ENCODE measurements at regions not wholly inside any gene's neighbourhood (a gene's known extent, or its start where the extent isn't known, plus 50 kb on each side); places are given as distances from the start of the nearest gene placed in this dataset.

- TF ChIP-seq RAD21 (IDR thresholded peaks at IDR 0.05; ENCODE audit: low read depth), result no peak
- no peak for TF ChIP-seq TAF1 (IDR thresholded peaks at IDR 0.05; ENCODE audit: low read depth)
- TF ChIP-seq TEAD4 (IDR thresholded peaks at IDR 0.05), result no peak
- no peak for TF ChIP-seq NFIC (IDR thresholded peaks at IDR 0.05)
Observed at GRCh38 chr1:4113897-4114296, 213.8 kb upstream of the C1orf174 start.

- TF ChIP-seq, protein P1, sequence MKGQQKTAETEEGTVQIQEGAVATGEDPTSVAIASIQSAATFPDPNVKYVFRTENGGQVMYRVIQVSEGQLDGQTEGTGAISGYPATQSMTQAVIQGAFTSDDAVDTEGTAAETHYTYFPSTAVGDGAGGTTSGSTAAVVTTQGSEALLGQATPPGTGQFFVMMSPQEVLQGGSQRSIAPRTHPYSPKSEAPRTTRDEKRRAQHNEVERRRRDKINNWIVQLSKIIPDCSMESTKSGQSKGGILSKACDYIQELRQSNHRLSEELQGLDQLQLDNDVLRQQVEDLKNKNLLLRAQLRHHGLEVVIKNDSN (IDR thresholded peaks at IDR 0.05), result no peak
- TF ChIP-seq CREB1 (IDR thresholded peaks at IDR 0.05; ENCODE audit: low read depth), result no peak
- TF ChIP-seq EP300 (IDR thresholded peaks at IDR 0.05; ENCODE audit: borderline replicate concordance), result no peak
- TF ChIP-seq, protein P2, sequence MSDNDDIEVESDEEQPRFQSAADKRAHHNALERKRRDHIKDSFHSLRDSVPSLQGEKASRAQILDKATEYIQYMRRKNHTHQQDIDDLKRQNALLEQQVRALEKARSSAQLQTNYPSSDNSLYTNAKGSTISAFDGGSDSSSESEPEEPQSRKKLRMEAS (IDR thresholded peaks at IDR 0.05), result no peak
- TF ChIP-seq EGR1 (IDR thresholded peaks at IDR 0.05), result no peak
- no peak for TF ChIP-seq YY1 (IDR thresholded peaks at IDR 0.05; ENCODE audit: low read depth)
- no peak for TF ChIP-seq ZBTB7A (IDR thresholded peaks at IDR 0.05; ENCODE audit: low read depth)
- TF ChIP-seq RAD21 (IDR thresholded peaks at IDR 0.05; ENCODE audit: low read depth), result no peak
- no peak for TF ChIP-seq TAF1 (IDR thresholded peaks at IDR 0.05; ENCODE audit: low read depth)
- no peak for TF ChIP-seq TCF12 (IDR thresholded peaks at IDR 0.05; ENCODE audit: low read depth)
- no peak for TF ChIP-seq CEBPB (IDR thresholded peaks at IDR 0.05)
- no peak for TF ChIP-seq FOXM1 (IDR thresholded peaks at IDR 0.05; ENCODE audit: borderline replicate concordance, low read depth)
- no peak for TF ChIP-seq NFIC (IDR thresholded peaks at IDR 0.05)
- TF ChIP-seq TEAD4 (IDR thresholded peaks at IDR 0.05), result no peak
Observed at GRCh38 chr1:4115191-4115900, 215.3 kb upstream of the C1orf174 start.

DNA sequence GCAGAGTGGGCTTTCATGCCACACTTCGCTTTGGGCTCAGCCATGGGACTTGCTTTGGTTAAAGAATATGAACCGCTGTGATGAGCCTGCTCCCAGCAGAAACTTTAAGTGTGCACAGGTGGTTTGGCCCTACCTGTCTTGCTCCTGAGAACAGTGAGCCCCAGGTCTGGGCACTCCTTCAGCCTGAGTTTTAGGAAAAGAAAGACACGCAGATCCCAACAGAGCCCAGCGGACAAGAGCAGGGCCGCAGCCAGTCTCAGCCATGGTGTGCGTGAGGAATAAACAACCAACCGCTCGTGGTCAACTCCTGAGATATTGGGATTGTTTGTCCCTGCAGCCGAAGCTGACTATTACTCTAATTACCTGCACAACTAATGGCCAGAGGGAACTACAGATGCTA lies 217.1 kb upstream of the C1orf174 start:
- TF ChIP-seq, protein P3, sequence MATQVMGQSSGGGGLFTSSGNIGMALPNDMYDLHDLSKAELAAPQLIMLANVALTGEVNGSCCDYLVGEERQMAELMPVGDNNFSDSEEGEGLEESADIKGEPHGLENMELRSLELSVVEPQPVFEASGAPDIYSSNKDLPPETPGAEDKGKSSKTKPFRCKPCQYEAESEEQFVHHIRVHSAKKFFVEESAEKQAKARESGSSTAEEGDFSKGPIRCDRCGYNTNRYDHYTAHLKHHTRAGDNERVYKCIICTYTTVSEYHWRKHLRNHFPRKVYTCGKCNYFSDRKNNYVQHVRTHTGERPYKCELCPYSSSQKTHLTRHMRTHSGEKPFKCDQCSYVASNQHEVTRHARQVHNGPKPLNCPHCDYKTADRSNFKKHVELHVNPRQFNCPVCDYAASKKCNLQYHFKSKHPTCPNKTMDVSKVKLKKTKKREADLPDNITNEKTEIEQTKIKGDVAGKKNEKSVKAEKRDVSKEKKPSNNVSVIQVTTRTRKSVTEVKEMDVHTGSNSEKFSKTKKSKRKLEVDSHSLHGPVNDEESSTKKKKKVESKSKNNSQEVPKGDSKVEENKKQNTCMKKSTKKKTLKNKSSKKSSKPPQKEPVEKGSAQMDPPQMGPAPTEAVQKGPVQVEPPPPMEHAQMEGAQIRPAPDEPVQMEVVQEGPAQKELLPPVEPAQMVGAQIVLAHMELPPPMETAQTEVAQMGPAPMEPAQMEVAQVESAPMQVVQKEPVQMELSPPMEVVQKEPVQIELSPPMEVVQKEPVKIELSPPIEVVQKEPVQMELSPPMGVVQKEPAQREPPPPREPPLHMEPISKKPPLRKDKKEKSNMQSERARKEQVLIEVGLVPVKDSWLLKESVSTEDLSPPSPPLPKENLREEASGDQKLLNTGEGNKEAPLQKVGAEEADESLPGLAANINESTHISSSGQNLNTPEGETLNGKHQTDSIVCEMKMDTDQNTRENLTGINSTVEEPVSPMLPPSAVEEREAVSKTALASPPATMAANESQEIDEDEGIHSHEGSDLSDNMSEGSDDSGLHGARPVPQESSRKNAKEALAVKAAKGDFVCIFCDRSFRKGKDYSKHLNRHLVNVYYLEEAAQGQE (IDR thresholded peaks at IDR 0.05; ENCODE audit: low read depth), result no peak
- TF ChIP-seq TCF12 (IDR thresholded peaks at IDR 0.05; ENCODE audit: low read depth) (no peak), FOXM1 (IDR thresholded peaks at IDR 0.05; ENCODE audit: borderline replicate concordance, low read depth) (no peak), YY1 (IDR thresholded peaks at IDR 0.05; ENCODE audit: low read depth) (no peak), NFIC (IDR thresholded peaks at IDR 0.05) (no peak), CEBPB (IDR thresholded peaks at IDR 0.05) (no peak)
- TF ChIP-seq, protein P1 (IDR thresholded peaks at IDR 0.05), result no peak

DNA sequence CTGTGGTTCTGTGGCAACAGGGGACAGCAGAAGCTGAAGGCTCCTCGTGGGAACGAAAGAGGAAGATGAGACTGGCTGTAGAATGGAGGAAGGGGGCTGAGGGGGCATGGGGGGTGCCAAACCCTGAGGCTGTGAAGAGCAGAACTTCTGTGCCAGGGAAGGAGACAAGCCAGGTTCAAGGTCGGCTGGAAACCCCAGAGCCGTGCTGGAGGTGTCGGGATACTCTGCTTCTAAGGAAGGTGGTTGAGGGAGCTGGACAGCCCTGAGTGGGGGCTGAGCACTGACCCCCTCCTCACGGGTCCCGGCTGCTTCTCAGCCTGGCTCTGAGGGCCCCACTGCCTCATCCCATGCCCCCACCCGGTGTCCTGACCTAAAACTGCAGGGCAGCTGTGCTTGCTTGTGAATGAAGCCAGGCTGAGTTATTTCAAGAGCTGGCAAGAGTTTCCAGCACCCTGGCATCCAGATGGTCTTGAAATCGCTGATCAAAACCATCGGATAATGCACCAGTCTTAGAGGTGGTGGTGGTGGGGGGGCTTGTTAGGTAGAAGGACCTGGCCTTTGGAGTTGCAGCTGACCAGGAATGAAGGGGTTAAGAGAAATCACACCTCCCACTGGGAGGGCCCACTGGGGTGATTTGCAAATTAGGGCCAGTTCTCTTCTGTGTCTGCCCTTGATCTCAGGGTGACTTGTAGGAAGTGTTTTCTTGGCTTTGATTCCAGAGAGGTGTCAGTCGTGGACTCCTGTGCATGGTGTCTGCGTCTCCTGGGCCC lies 218.9 kb upstream of the C1orf174 start:
- TF ChIP-seq RAD21 (IDR thresholded peaks at IDR 0.05; ENCODE audit: low read depth), result no peak
- TF ChIP-seq TEAD4 (IDR thresholded peaks at IDR 0.05), result no peak
- TF ChIP-seq NFIC (IDR thresholded peaks at IDR 0.05), result no peak
- TF ChIP-seq, protein P1 (IDR thresholded peaks at IDR 0.05), result no peak
- TF ChIP-seq, protein P2 (IDR thresholded peaks at IDR 0.05), result no peak
- TF ChIP-seq, protein P3 (IDR thresholded peaks at IDR 0.05; ENCODE audit: low read depth), result no peak
- TF ChIP-seq ZBTB7A (IDR thresholded peaks at IDR 0.05; ENCODE audit: low read depth), result no peak
- no peak for TF ChIP-seq TAF1 (IDR thresholded peaks at IDR 0.05; ENCODE audit: low read depth)
- TF ChIP-seq TCF12 (IDR thresholded peaks at IDR 0.05; ENCODE audit: low read depth), result no peak
- no peak for TF ChIP-seq EGR1 (IDR thresholded peaks at IDR 0.05)
- no peak for TF ChIP-seq YY1 (IDR thresholded peaks at IDR 0.05; ENCODE audit: low read depth)
- TF ChIP-seq EP300 (IDR thresholded peaks at IDR 0.05; ENCODE audit: borderline replicate concordance), result no peak
- no peak for TF ChIP-seq FOXM1 (IDR thresholded peaks at IDR 0.05; ENCODE audit: borderline replicate concordance, low read depth)
- no peak for TF ChIP-seq CREB1 (IDR thresholded peaks at IDR 0.05; ENCODE audit: low read depth)
- TF ChIP-seq CEBPB (IDR thresholded peaks at IDR 0.05), result no peak

All from Ishikawa (cell line).